Thymus (tissue), 11 donors: ENCODE measurements at regions not wholly inside any gene's neighbourhood (a gene's known extent, or its start where the extent isn't known, plus 50 kb on each side); places are given as distances from the start of the nearest gene placed in this dataset.

Source experiments
- DNase-seq, 9 donors: peaks; one replicate each; pipeline ENCODE4 v3.0.0-alpha.2; 2013; ENCODE audit warnings: low spot score in 9 of 9, low read depth in 6 of 9, missing footprints in 1 of 9
- H3K27ac ChIP-seq, 2 donors: one replicate each; pipeline ENCODE4 v1.5.1; 2013; ENCODE audit warnings: control low read depth in 1 of 2, low read depth in 1 of 2, low read length in 1 of 2, mild to moderate bottlenecking in 1 of 2, moderate library complexity in 1 of 2
- H3K27me3 ChIP-seq, 2 donors: one replicate each; pipeline ENCODE4 v1.5.1; 2013; ENCODE audit warnings: low read length in 1 of 2; ENCODE audit not compliant: control insufficient read depth in 2 of 2, insufficient read depth in 1 of 2
- H3K36me3 ChIP-seq, 2 donors: one replicate each; pipeline ENCODE4 v1.5.1; 2013; ENCODE audit warnings: low read length in 1 of 2, mild to moderate bottlenecking in 1 of 2, moderate library complexity in 1 of 2; ENCODE audit not compliant: control insufficient read depth in 2 of 2, insufficient read depth in 2 of 2
- H3K4me1 ChIP-seq, 2 donors: one replicate each; pipeline ENCODE4 v1.5.1; 2013; ENCODE audit warnings: low read length in 2 of 2; ENCODE audit not compliant: control insufficient read depth in 2 of 2, insufficient read depth in 2 of 2
- H3K4me3 ChIP-seq, 2 donors: one replicate each; pipeline ENCODE4 v1.5.1; 2013; ENCODE audit warnings: low read length in 2 of 2, control low read depth in 1 of 2, mild to moderate bottlenecking in 1 of 2
- H3K9me3 ChIP-seq, 2 donors: one replicate each; pipeline ENCODE4 v1.5.1; 2013; ENCODE audit warnings: low read length in 1 of 2, mild to moderate bottlenecking in 1 of 2; ENCODE audit not compliant: control insufficient read depth in 2 of 2, insufficient read depth in 1 of 2
- WGBS: extraction: QIAGEN DNeasy Blood & Tissue Kit; methylation state at CpG from one replicate; pipeline ENCODE4 v1.1.7; 2013; 5-methylcytosine and 5-hydroxymethylcytosine counted together
- donor health status: healthy.

DNA sequence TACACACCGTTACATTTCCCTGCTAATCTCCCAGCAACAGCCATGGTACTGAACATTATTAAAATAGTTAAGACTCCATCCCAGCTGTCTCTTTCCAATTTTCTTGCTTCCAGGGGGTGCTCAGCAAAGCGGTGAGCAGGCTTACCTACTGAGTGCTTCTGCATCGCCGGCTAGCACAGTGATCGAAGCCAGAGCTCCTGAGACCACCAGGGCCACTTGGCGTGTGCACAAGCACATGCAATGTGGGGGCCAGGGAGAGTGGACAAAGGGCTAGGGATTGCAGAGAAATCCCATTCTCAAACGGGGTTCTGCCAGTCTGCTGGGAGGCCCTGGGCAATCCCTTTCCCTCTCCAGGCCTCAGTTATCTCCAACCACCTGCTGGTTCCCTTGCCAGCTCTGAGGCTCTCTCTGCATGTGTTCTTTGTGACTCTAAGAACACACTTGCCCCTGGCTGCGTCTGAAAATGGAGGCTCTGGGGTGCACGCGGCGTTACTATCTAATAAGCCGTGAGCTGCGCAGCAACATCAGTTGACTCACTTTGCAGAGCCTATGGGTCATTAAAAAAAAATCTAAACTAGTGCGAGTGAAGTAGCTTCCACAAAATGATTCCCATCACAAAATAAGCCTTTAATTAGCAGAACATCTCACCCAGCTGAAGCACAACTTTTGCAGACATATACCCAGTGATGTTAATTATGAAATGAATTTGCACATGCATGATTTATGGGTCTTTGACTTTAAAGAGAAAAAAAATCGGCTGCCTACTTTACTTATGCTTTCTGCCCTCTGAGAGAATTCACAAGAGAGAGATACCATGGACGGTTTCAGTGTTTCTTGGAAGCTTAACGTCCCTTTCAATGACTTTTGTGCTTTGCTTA, 271.5 kb downstream of the TLE3 start:
- no peak for DNase-seq
- Histone ChIP-seq H3K36me3 (no peaks in the 10 kb centered on the region), H3K4me1 (no peaks in the 10 kb centered on the region), H3K9me3 (no peaks in the 10 kb centered on the region), H3K27ac (no peak overlapping the region), H3K27me3 (peaks cover 0 to 2% of the 10 kb centered on the region in 2 donors), H3K4me3 (no peak overlapping the region)
- 92% methylated on average over 17 of the region's 17 CpGs for WGBS

DNA sequence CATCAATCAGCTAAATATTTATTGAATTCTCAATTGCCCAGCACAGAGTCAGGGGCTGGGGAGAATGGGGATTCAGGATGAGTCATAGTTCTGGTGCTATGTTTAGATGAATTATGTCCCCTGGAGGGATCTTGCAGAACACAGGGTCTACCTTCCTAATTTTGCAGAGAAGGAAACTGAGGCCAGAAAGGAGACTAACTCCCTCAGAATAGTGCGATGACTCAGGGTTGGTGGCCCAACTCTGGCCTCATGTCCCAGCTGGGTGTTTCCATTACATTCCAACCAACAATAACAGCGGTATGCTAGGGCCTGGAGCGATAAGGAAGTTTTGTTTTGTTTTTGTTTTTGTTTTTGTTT, 270.9 kb downstream of the TLE3 start:
- Histone ChIP-seq H3K27ac (no peak overlapping the region), H3K36me3 (no peaks in the 10 kb centered on the region), H3K9me3 (no peaks in the 10 kb centered on the region), H3K27me3 (peaks cover 0 to 2% of the 10 kb centered on the region in 2 donors), H3K4me1 (no peaks in the 10 kb centered on the region), H3K4me3 (no peak overlapping the region)
- no peak for DNase-seq
- over 99% methylated on average over 3 of the region's 3 CpGs for WGBS

DNA sequence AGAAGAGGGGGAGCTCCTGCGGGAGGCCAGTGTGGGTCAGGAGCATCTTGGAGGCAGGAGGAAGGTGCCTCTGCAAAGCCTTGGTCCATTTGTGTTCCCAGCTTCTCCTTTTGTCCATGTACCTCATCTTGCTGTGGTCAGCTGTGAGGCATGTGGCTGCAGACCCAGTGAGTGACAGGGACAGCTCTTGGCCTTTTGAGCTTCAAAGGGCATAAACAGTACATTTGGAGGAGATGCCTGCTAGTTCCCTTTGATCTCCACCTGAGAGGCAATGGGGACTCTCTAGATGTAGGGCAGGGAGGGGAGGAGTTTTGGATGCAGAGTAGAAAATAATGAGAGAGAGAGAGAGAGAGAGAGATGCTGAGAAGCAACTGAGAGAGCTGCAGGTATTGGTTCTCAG, 270.0 kb downstream of the TLE3 start:
- Histone ChIP-seq H3K27ac (no peak overlapping the region), H3K4me3 (no peak overlapping the region), H3K36me3 (no peaks in the 10 kb centered on the region), H3K27me3 (no peaks in the 10 kb centered on the region), H3K4me1 (no peaks in the 10 kb centered on the region), H3K9me3 (no peaks in the 10 kb centered on the region)
- WGBS, result 97% methylated on average over 1 of the region's 1 CpG
- no peak for DNase-seq

DNA sequence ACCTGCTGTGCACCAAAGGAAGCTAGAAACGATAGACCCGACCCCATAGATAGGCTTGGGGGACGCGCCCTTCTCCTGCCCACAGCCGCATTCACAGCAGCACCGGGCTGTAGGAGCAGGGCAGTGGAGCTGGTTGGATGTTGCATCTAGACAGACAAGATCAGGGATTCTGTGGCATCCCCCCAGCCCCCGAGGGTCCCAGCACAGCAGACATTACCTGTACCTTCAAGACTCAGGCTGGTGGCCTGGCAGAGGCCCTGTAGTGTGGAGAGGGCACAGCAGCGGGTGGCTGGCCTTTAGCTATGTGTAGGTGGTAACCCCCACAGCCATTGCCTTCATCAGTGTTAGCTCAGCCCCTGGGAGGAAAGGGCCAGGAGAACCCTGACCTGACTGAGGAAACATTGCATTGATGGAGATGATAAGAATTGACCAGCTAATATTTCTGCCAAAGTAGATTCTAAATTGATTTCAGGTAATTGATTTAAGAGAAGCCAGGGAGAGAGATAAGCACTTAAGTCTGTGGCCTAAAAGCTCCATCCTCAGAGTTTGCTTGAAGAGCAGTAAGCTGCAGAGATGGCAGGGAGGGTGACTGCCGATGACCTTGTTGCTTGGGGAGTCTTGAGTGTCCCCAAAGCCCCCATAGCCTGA, 269.4 kb downstream of the TLE3 start:
- H3K27me3 ChIP-seq, result no peaks in the 10 kb centered on the region
- no peak for DNase-seq
- no peaks in the 10 kb centered on the region for H3K9me3 ChIP-seq
- H3K27ac ChIP-seq, result no peak overlapping the region
- no peak overlapping the region for H3K4me3 ChIP-seq
- no peaks in the 10 kb centered on the region for H3K4me1 ChIP-seq
- no peaks in the 10 kb centered on the region for H3K36me3 ChIP-seq
- 96% methylated on average over 9 of the region's 9 CpGs for WGBS

DNA sequence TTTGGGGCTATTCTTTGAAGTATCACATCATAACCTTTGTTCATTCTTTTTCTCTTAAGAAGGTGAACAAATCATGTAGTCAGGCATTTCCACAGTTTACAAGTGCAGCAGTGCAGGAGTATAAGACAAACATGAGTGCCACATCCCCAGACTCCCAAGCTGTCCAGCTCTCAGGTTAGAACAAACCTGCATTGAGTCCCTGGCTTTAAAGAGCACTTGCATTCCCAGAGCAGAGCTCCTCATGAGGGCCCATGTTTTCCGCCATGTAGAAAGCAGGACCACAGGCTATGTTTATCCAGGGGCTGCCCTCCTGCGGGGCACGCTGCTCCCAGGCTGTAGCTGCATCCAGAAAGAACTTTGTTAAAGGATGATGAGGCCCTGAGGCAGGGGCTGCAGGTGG, 267.7 kb downstream of the TLE3 start:
- 80% methylated on average over 3 of the region's 3 CpGs for WGBS

DNA sequence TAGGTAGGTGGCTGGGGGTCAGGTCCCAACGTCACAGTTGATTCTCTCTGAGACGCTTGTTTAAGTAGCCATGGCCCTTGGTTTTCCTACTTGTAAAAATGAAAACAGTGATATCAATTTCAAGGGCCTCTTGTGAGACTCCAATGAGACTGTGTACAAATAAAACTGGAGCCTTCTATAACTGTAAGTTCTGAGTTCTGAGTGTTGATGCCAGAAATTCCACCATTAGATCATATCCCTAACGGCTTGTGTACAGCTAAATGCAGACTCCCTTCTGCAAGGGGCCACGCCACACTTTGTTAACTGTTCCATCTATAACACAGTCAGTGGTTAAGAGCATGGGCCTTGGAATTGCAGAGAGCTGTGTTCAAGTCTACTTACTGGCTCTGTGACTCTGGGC, 267.3 kb downstream of the TLE3 start:
- H3K4me3 ChIP-seq, result no peak overlapping the region
- no peaks in the 10 kb centered on the region for H3K9me3 ChIP-seq
- no peaks in the 10 kb centered on the region for H3K36me3 ChIP-seq
- peaks cover 0 to 3% of the 10 kb centered on the region in 2 donors for H3K4me1 ChIP-seq
- DNase-seq, result no peak
- 92% methylated on average over 4 of the region's 4 CpGs for WGBS
- no peaks in the 10 kb centered on the region for H3K27me3 ChIP-seq
- no peak overlapping the region for H3K27ac ChIP-seq

More for the DNA sequence above, 267.7 kb downstream of the TLE3 start:
- H3K27me3 ChIP-seq, result no peaks in the 10 kb centered on the region
- no peak overlapping the region for H3K4me3 ChIP-seq
- no peaks in the 10 kb centered on the region for H3K9me3 ChIP-seq
- H3K4me1 ChIP-seq, result peaks cover 0 to 3% of the 10 kb centered on the region in 2 donors
- H3K27ac ChIP-seq, result no peak overlapping the region
- DNase-seq, result no peak
- H3K36me3 ChIP-seq, result no peaks in the 10 kb centered on the region

DNA sequence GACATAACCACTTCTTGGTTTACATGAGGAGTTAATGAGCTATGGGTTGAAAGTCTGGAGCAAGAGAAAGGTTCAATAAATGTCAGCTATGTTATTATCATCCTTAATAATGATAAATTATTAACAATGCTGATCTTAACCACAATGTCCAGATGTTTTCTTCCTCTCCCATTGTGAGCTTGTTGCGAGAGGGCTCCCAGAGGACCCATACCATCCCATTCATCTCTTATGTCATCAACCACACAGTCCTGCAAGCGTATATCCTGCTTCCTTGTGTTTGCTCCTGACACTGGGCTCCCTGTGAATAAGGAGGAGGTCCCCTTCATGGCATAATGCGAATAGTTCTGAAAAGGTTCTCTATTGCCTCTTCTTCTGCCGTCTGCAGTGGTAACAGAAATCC, 266.8 kb downstream of the TLE3 start:
- Histone ChIP-seq H3K4me1 (peaks cover 0 to 3% of the 10 kb centered on the region in 2 donors), H3K36me3 (no peaks in the 10 kb centered on the region), H3K9me3 (no peaks in the 10 kb centered on the region), H3K4me3 (no peak overlapping the region), H3K27me3 (no peaks in the 10 kb centered on the region), H3K27ac (no peak overlapping the region)
- 96% methylated on average over 4 of the region's 4 CpGs for WGBS
- no peak for DNase-seq

DNA sequence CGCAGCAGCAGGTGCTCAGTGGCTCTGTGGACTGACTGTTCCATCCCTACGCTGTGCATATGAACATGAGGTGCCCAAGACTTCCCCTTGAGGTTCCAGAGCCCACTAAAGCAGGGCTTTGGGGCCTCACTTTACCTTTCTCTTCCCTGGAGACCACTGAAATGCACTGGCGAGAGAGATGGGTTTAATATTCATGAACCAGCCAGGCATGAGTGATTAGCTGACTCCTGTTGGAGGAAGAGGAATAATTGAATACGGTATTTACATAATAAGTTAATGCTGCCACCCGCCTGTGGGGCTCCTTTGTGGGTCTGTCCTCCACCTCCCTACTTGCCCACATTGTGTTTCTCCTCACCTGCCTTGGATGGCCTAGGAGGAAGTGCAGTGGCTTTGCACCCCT, 263.4 kb downstream of the TLE3 start:
- H3K27me3 ChIP-seq, result no peaks in the 10 kb centered on the region
- no peaks in the 10 kb centered on the region for H3K36me3 ChIP-seq
- WGBS, result 95% methylated on average over 5 of the region's 5 CpGs
- no peak for DNase-seq
- no peak overlapping the region for H3K27ac ChIP-seq
- peaks cover 0 to 3% of the 10 kb centered on the region in 2 donors for H3K4me1 ChIP-seq
- no peak overlapping the region for H3K4me3 ChIP-seq
- H3K9me3 ChIP-seq, result no peaks in the 10 kb centered on the region

DNA sequence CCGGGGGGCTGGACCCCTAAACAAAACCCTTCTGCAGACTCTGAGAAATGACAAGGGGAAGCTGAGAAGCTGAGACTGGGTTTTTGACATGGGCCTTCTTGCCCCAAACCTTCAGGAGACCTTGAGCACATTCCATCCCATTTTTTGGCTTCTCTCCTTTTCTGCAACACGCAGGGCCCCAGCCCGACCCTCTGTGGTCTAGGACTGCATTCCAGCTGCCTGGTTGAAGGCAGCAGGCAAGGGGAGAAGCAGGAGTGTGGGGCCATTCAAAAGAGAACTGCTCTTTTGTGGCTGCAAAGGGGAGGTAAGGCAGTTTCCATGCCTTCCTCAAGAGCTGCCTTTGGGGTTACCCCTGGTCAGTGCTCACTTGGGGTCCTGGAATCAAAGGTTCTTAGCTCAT, 263.0 kb downstream of the TLE3 start:
- H3K27ac ChIP-seq, result no peak overlapping the region
- no peak overlapping the region for H3K4me3 ChIP-seq
- no peaks in the 10 kb centered on the region for H3K36me3 ChIP-seq
- WGBS, result 71% methylated on average over 3 of the region's 3 CpGs
- H3K27me3 ChIP-seq, result no peaks in the 10 kb centered on the region
- H3K9me3 ChIP-seq, result no peaks in the 10 kb centered on the region
- H3K4me1 ChIP-seq, result peaks cover 0 to 3% of the 10 kb centered on the region in 2 donors
- DNase-seq, result no peak
